HepG2 (cell line): ENCODE measurements at regions not wholly inside any gene's neighbourhood (a gene's known extent, or its start where the extent isn't known, plus 50 kb on each side); places are given as distances from the start of the nearest gene placed in this dataset.

ENCODE experiments used
- ATAC-seq: fragments of 200-7000 bp; cut with Tn5 transposase; 3 replicates; pipeline ENCODE4 v1.9.1; 2020; ENCODE audit warnings: mild to moderate bottlenecking, moderate library complexity
- BruUV-seq: library from RNA; stranded (reverse); fragments of 400-500 nt; replicated peaks from 2 replicates; lab custom pipeline; 2021; lab: Mats Ljungman, UMichigan
- CTCF ChIA-PET: fragments of 300-600 bp; formaldehyde crosslinking; extraction: SDS; loops from one replicate; lab custom pipeline; 2021; ENCODE audit warnings: low total read pairs, inconsistent platforms, low intra/inter-chr PET ratio; lab: Yijun Ruan, JAX
- POLR2A ChIA-PET: fragments of 350-600 bp; sonication (Branson Sonifier 250); formaldehyde crosslinking; loops from one replicate; lab custom pipeline; 2020; ENCODE audit warnings: antibody characterized with exemption, inconsistent platforms; lab: Yijun Ruan, JAX
- DNase-seq: peaks from one replicate; pipeline ENCODE4 v3.0.0-alpha.2; 2015; ENCODE audit warnings: low spot score
- FAIRE-seq: peaks from 3 replicates; lab custom pipeline; 2011; peaks lifted over from hg19 to GRCh38; lab: Jason Lieb, UNC
- H2AFZ ChIP-seq: one replicate; pipeline ENCODE4 v1.6.1; 2011; ENCODE audit warnings: low read length, inconsistent platforms
- H3K27ac ChIP-seq: fragments of 300-600 bp; 3 replicates; pipeline ENCODE4 v1.8.0; 2011; ENCODE audit warnings: mixed run types, mild to moderate bottlenecking, mixed read lengths, low read length, inconsistent platforms; ENCODE audit not compliant: insufficient read depth; ENCODE audit errors: extremely low read length
- H3K27me3 ChIP-seq, 2 experiments: fragments of 200-600 bp in 1 of 2; 2 replicates in 1 of 2; 3 replicates in 1 of 2; pipeline versions ENCODE4 v1.6.0 to v1.8.0; 2011; ENCODE audit warnings: low read length in 2 of 2, mild to moderate bottlenecking in 2 of 2, moderate library complexity in 2 of 2, inconsistent platforms in 1 of 2; ENCODE audit not compliant: insufficient read depth in 2 of 2, control insufficient read depth in 1 of 2
- H3K36me3 ChIP-seq, 2 experiments: fragments of 200-600 bp in 1 of 2; replicated peaks in 1 of 2; 2 replicates in 1 of 2; 3 replicates in 1 of 2; pipeline versions ENCODE4 v1.5.1 to v1.8.0; 2011; ENCODE audit warnings: low read length in 2 of 2, inconsistent platforms in 1 of 2; ENCODE audit not compliant: insufficient read depth in 2 of 2, control insufficient read depth in 1 of 2
- H3K4me1 ChIP-seq: 2 replicates; pipeline ENCODE4 v1.5.1; 2012; ENCODE audit warnings: low read length, inconsistent platforms; ENCODE audit not compliant: insufficient read depth
- H3K4me2 ChIP-seq: 2 replicates; pipeline ENCODE4 v1.6.0; 2011; ENCODE audit warnings: low read depth, low read length, inconsistent platforms
- H3K4me3 ChIP-seq, 3 experiments: fragments of 200-600 bp in 1 of 3; sonication (generic), shearing (Covaris generic) in 1 of 3; replicated peaks in 1 of 3; 2 replicates each; pipeline ENCODE4 v1.5.1; 2011 to 2016; ENCODE audit warnings: low read length in 3 of 3, inconsistent platforms in 2 of 3, low read depth in 2 of 3, mild to moderate bottlenecking in 2 of 3, control low read depth in 1 of 3, mixed read lengths in 1 of 3; ENCODE audit not compliant: insufficient read depth in 1 of 3
- H3K79me2 ChIP-seq: one replicate; pipeline ENCODE4 v1.6.1; 2011; ENCODE audit warnings: low read length, inconsistent platforms; ENCODE audit not compliant: insufficient read depth
- H3K9ac ChIP-seq: 2 replicates; pipeline ENCODE4 v1.6.0; 2011; ENCODE audit warnings: mild to moderate bottlenecking, low read depth, low read length, inconsistent platforms; ENCODE audit not compliant: insufficient read depth
- H3K9me3 ChIP-seq: 2 replicates; pipeline ENCODE4 v1.5.1; 2012; ENCODE audit warnings: mild to moderate bottlenecking, low read length
- H4K20me1 ChIP-seq: 2 replicates; pipeline ENCODE4 v1.6.0; 2011; ENCODE audit warnings: inconsistent platforms, mild to moderate bottlenecking, low read length, moderate library complexity; ENCODE audit not compliant: insufficient read depth
- AKNA ChIP-seq: sonication (generic); formaldehyde crosslinking; IDR thresholded peaks from 2 replicates; pipeline ENCODE4 v1.4.0; 2020; ENCODE audit warnings: missing genetic modification reagents, borderline replicate concordance
- ATF2 ChIP-seq: sonication (generic); formaldehyde crosslinking; IDR thresholded peaks from 2 replicates; pipeline ENCODE4 v1.4.0; 2020; ENCODE audit warnings: missing genetic modification reagents
- BCL6 ChIP-seq: IDR thresholded peaks from 2 replicates; pipeline ENCODE4 v1.6.1; 2016; ENCODE audit warnings: missing genetic modification reagents, missing compliant biosample characterization
- CHD4 ChIP-seq: fragments of 200-600 bp; sonication (generic); IDR thresholded peaks from 2 replicates; pipeline ENCODE4 v1.7.0; 2017; ENCODE audit warnings: mild to moderate bottlenecking, low read length, borderline replicate concordance
- MZF1 ChIP-seq: sonication (generic); formaldehyde crosslinking; IDR thresholded peaks from 2 replicates; pipeline ENCODE4 v1.8.1; 2023; ENCODE audit warnings: mild to moderate bottlenecking, missing genetic modification reagents, borderline replicate concordance
- NFRKB ChIP-seq: fragments of 450-650 bp; IDR thresholded peaks from 2 replicates; pipeline ENCODE4 v1.6.1; 2017
- RERE ChIP-seq: IDR thresholded peaks from 2 replicates; pipeline ENCODE4 v1.6.1; 2016; ENCODE audit warnings: low read depth, missing genetic modification reagents, missing compliant biosample characterization
- SIN3A ChIP-seq: IDR thresholded peaks from 2 replicates; pipeline ENCODE4 v1.6.1; 2011; ENCODE audit warnings: low read depth, mild to moderate bottlenecking, control low read depth, low read length, borderline replicate concordance
- TOE1 ChIP-seq: sonication (generic); formaldehyde crosslinking; IDR thresholded peaks from 2 replicates; pipeline ENCODE4 v1.4.0; 2020; ENCODE audit warnings: mild to moderate bottlenecking, missing genetic modification reagents
- ZNF557 ChIP-seq: sonication (generic); formaldehyde crosslinking; IDR thresholded peaks from 2 replicates; pipeline ENCODE4 v1.4.0; 2020; ENCODE audit warnings: missing genetic modification reagents
- ZNF615 ChIP-seq: sonication (generic); formaldehyde crosslinking; IDR thresholded peaks from 2 replicates; pipeline ENCODE4 v1.5.0; 2020; ENCODE audit warnings: mild to moderate bottlenecking, missing genetic modification reagents, borderline replicate concordance
- ZNF784 ChIP-seq: sonication (generic); formaldehyde crosslinking; IDR thresholded peaks from 2 replicates; pipeline ENCODE4 v1.5.1; 2020; ENCODE audit warnings: missing genetic modification reagents, mild to moderate bottlenecking, borderline replicate concordance
- WGBS: methylation state at CpG from one replicate; pipeline ENCODE4 v1.1.6; 2017; ENCODE audit warnings: low lambda C conversion rate; 5-methylcytosine and 5-hydroxymethylcytosine counted together
- in situ Hi-C: cut with HindIII; loops from 2 replicates; pipeline ENCODE4 v1.10.0; 2017; ENCODE audit warnings: low pct_unique_long_range_greater_than_20kb; ENCODE audit not compliant: extremely low pct_ligation_motif_present
- intact Hi-C: fragments of 100-400 bp; cut with micrococcal nuclease; formaldehyde crosslinking; loops from one replicate; pipeline ENCODE4 v1.10.0; 2022; ENCODE audit not compliant: unreplicated experiment

GRCh38 chr2:18339326-18339725 is 221.1 kb downstream of the RDH14 start (continued):
- TF ChIP-seq AKNA (no peak), ATF2 (no peak), BCL6 (CRISPR knock-in tag) (no peak), SIN3A (no peak), MZF1 (CRISPR knock-in tag) (no peak)

- no peak overlapping the region for H3K9ac ChIP-seq
- no peak for DNase-seq
- H3K27ac ChIP-seq, result no peak overlapping the region
- H3K4me1 ChIP-seq, result no peaks in the 10 kb centered on the region
- intact Hi-C loops (no loop called here), in situ Hi-C loops (no loop called here)
- H3K4me3 ChIP-seq, result no peak overlapping the region
- H3K9me3 ChIP-seq, result no peaks in the 10 kb centered on the region
- H3K4me2 ChIP-seq, result no peak overlapping the region
- ATAC-seq, result no peak
- no peaks in the 10 kb centered on the region for H3K79me2 ChIP-seq
- no peak overlapping the region for H2AFZ ChIP-seq
- WGBS, result 0% methylated on average over 2 of the region's 2 CpGs
- POLR2A ChIA-PET, result no interaction called here
- no peaks in the 10 kb centered on the region for H3K27me3 ChIP-seq
- no TSS peak for BruUV-seq
- CTCF ChIA-PET, result no interaction called here
- no peaks in the 10 kb centered on the region for H4K20me1 ChIP-seq
- FAIRE-seq, result no peak
- H3K36me3 ChIP-seq, result no peaks in the 10 kb centered on the region
- TF ChIP-seq ZNF557 (CRISPR knock-in tag) (no peak), ZNF615 (CRISPR knock-in tag) (no peak), ZNF784 (CRISPR knock-in tag) (no peak), NFRKB (no peak), CHD4 (no peak), RERE (CRISPR knock-in tag) (no peak), TOE1 (CRISPR knock-in tag) (no peak)
Measured at GRCh38 chr2:18336975-18337374, 223.5 kb downstream of the RDH14 start.
